LNCAP (cell line): ENCODE measurements at regions not wholly inside any gene's neighbourhood (a gene's known extent, or its start where the extent isn't known, plus 50 kb on each side); places are given as distances from the start of the nearest gene placed in this dataset.

Experiments
- CTCF ChIP-seq: fragments of 450-650 bp; IDR thresholded peaks from 2 replicates; pipeline ENCODE4 v1.5.1; 2017; ENCODE audit warnings: mild to moderate bottlenecking

DNA sequence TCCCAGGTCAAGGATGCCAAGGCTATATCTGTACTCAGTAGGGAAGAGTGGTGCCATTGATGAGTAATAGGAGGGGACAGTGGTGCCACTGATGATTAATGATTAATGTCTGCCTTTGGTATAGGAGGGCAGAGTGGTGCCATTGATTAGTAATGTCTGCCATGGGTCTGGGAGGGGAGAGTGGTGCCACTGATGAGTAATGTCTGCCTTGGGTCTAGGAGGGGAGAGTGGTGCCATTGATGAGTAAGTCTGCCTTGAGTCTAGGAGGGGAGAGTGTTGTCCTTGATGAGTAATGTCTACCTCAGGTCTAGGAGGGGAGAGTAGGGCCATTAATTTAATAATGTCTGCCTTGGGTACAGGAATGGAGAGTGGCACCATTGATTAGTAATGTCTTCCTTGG is 507.8 kb upstream of the EEF2KMT start:
- TF ChIP-seq CTCF, result no peak

GRCh38 chr16:5604770-5605169 is 507.2 kb upstream of the EEF2KMT start:
- peak; percentile 23; the same call in 1 of the 2 replicates for TF ChIP-seq CTCF

GRCh38 chr16:5603836-5604235 is 506.2 kb upstream of the EEF2KMT start:
- TF ChIP-seq CTCF, result no peak

DNA sequence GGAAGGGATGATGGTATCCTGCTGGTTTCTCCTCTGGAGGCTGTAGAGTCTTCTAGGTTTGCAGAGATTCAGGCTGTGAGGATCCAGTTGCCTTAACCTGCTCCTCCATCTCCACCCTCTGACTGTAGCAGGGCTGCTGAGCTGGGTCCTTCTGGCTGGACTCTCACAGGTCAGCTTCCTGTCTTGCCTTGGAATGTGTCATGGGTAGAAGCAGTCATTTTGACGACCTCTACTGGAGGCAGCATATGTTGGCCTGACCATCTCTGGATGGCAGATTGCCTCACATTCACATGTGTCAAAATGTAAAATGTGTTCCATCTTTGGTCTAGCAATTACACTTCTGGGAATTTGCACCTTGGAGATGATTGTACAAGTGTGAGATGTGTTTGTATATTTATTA is 504.4 kb upstream of the EEF2KMT start:
- TF ChIP-seq CTCF, result no peak

GRCh38 chr16:5598793-5599192 is 501.2 kb upstream of the EEF2KMT start:
- no peak for TF ChIP-seq CTCF

- no peak for TF ChIP-seq CTCF
These were observed 498.3 kb upstream of the EEF2KMT start for GRCh38 chr16:5595849-5596248.

GRCh38 chr16:5590416-5590815 is 492.8 kb upstream of the EEF2KMT start:
- no peak for TF ChIP-seq CTCF

- TF ChIP-seq CTCF, result no peak
These were observed 492.3 kb upstream of the EEF2KMT start for GRCh38 chr16:5589812-5590373.
